Testis (tissue), 2 donors: ENCODE measurements at regions not wholly inside any gene's neighbourhood (a gene's known extent, or its start where the extent isn't known, plus 50 kb on each side); places are given as distances from the start of the nearest gene placed in this dataset.

Experiments used
- POLR2A ChIP-seq: fragments of 450-650 bp; IDR thresholded peaks from one replicate; pipeline ENCODE4 v1.6.1; 2017; ENCODE audit warnings: antibody characterized with exemption, mild to moderate bottlenecking, moderate library complexity
- TF ChIP-seq, protein P1 (sequence below), 3 experiments: fragments of 450-650 bp in 2 of 3; fragments of 200-600 bp in 1 of 3; sonication (generic) in 1 of 3; IDR thresholded peaks; one replicate each; pipeline ENCODE4 v1.5.1; 2016 to 2019; ENCODE audit warnings: antibody characterized with exemption in 3 of 3, mild to moderate bottlenecking in 2 of 3, moderate library complexity in 1 of 3

DNA sequence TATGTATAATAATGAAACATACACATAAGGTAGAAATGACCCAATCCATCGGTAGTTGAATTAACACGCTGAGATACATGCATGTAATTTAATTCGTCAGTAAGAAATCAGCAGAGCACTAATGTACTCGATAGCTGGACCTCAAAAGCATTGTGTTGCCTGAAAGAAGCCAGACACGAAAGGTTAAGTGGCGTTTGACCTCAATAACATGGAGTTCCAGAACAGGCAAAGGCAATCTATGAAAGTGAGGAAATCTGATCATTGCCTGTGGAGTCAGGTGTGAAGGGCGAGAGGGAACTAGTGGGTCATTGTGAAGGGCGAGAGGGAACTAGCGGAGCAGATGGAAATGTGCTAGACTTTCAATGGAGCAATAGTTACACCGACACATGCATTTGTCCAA, 970.4 kb upstream of the TMEM132C start:
- no peak for TF ChIP-seq POLR2A
- TF ChIP-seq, protein P1, sequence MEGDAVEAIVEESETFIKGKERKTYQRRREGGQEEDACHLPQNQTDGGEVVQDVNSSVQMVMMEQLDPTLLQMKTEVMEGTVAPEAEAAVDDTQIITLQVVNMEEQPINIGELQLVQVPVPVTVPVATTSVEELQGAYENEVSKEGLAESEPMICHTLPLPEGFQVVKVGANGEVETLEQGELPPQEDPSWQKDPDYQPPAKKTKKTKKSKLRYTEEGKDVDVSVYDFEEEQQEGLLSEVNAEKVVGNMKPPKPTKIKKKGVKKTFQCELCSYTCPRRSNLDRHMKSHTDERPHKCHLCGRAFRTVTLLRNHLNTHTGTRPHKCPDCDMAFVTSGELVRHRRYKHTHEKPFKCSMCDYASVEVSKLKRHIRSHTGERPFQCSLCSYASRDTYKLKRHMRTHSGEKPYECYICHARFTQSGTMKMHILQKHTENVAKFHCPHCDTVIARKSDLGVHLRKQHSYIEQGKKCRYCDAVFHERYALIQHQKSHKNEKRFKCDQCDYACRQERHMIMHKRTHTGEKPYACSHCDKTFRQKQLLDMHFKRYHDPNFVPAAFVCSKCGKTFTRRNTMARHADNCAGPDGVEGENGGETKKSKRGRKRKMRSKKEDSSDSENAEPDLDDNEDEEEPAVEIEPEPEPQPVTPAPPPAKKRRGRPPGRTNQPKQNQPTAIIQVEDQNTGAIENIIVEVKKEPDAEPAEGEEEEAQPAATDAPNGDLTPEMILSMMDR (IDR thresholded peaks at IDR 0.05) = no peak
